Astrocyte (in vitro differentiated cells and primary cell): ENCODE measurements at regions not wholly inside any gene's neighbourhood (a gene's known extent, or its start where the extent isn't known, plus 50 kb on each side); places are given as distances from the start of the nearest gene placed in this dataset.

Source experiments
- DNase-seq: peaks from one replicate; pipeline ENCODE4 v3.0.0-alpha.2; 2010; ENCODE audit warnings: low read depth
- FAIRE-seq: peaks from 2 replicates; lab custom pipeline; 2011; peaks lifted over from hg19 to GRCh38; lab: Jason Lieb, UNC
- H2AFZ ChIP-seq: 2 replicates; pipeline ENCODE4 v1.6.0; 2012; ENCODE audit warnings: low read depth, low read length, inconsistent platforms
- H3K27ac ChIP-seq: 2 replicates; pipeline ENCODE4 v1.5.1; 2011; ENCODE audit warnings: low read depth, low read length, inconsistent platforms
- H3K27me3 ChIP-seq: 2 replicates; pipeline ENCODE4 v1.6.0; 2011; ENCODE audit warnings: low read length, inconsistent platforms; ENCODE audit not compliant: insufficient read depth
- H3K36me3 ChIP-seq: 2 replicates; pipeline ENCODE4 v1.5.1; 2011; ENCODE audit warnings: low read length, inconsistent platforms; ENCODE audit not compliant: insufficient read depth
- H3K4me1 ChIP-seq: 2 replicates; pipeline ENCODE4 v1.5.1; 2011; ENCODE audit warnings: low read length, inconsistent platforms; ENCODE audit not compliant: insufficient read depth
- H3K4me2 ChIP-seq: 2 replicates; pipeline ENCODE4 v1.6.0; 2012; ENCODE audit warnings: low read length, inconsistent platforms
- H3K4me3 ChIP-seq: 2 replicates; pipeline ENCODE4 v1.5.1; 2011; ENCODE audit warnings: low read depth, mild to moderate bottlenecking, low read length, inconsistent platforms; ENCODE audit not compliant: insufficient read depth
- H3K79me2 ChIP-seq: 2 replicates; pipeline ENCODE4 v1.6.0; 2012; ENCODE audit warnings: mild to moderate bottlenecking, low read length, inconsistent platforms; ENCODE audit not compliant: insufficient read depth
- H3K9ac ChIP-seq: 2 replicates; pipeline ENCODE4 v1.6.0; 2012; ENCODE audit warnings: mild to moderate bottlenecking, low read length, inconsistent platforms
- H3K9me3 ChIP-seq: 2 replicates; pipeline ENCODE4 v1.5.1; 2012; ENCODE audit warnings: low read depth, mild to moderate bottlenecking, low read length, inconsistent platforms; ENCODE audit not compliant: insufficient read depth
- H4K20me1 ChIP-seq: 2 replicates; pipeline ENCODE4 v1.6.0; 2012; ENCODE audit warnings: low read length, inconsistent platforms; ENCODE audit not compliant: insufficient read depth
- H3K27ac Mint-ChIP-seq: one replicate; pipeline ENCODE4 v1.8.0; 2021; ENCODE audit warnings: mild to moderate bottlenecking, mixed read lengths; ENCODE audit not compliant: unreplicated experiment
- H3K27me3 Mint-ChIP-seq: one replicate; pipeline ENCODE4 v1.8.0; 2021; ENCODE audit warnings: low read depth, mixed read lengths; ENCODE audit not compliant: unreplicated experiment
- H3K36me3 Mint-ChIP-seq: one replicate; pipeline ENCODE4 v1.8.0; 2021; ENCODE audit warnings: low read depth, mixed read lengths; ENCODE audit not compliant: unreplicated experiment
- H3K4me1 Mint-ChIP-seq: one replicate; pipeline ENCODE4 v1.8.0; 2021; ENCODE audit warnings: low read depth, mixed read lengths; ENCODE audit not compliant: unreplicated experiment
- H3K4me3 Mint-ChIP-seq: one replicate; pipeline ENCODE4 v1.8.0; 2021; ENCODE audit warnings: mild to moderate bottlenecking, moderate library complexity, mixed read lengths; ENCODE audit not compliant: unreplicated experiment
- H3K9me3 Mint-ChIP-seq: one replicate; pipeline ENCODE4 v1.8.0; 2021; ENCODE audit warnings: mild to moderate bottlenecking, mixed read lengths; ENCODE audit not compliant: unreplicated experiment
- EZH2 ChIP-seq: IDR thresholded peaks from 2 replicates; pipeline ENCODE4 v1.6.1; 2012; ENCODE audit warnings: mild to moderate bottlenecking, low read length, inconsistent platforms; ENCODE audit not compliant: insufficient read depth
- TF ChIP-seq, protein P1 (sequence below): IDR thresholded peaks from 2 replicates; pipeline ENCODE4 v1.5.1; 2011; ENCODE audit warnings: low read depth, mild to moderate bottlenecking, inconsistent platforms, low read length, moderate library complexity; ENCODE audit not compliant: insufficient read depth

GRCh38 chr14:46323404-46323762 lies 328.2 kb downstream of the RPL10L start:
- Mint-ChIP-seq H3K27ac (no peak overlapping the region), H3K36me3 (no peaks in the 10 kb centered on the region), H3K4me3 (no peak overlapping the region), H3K9me3 (no peaks in the 10 kb centered on the region), H3K27me3 (no peaks in the 10 kb centered on the region), H3K4me1 (peaks cover 2% of the 10 kb centered on the region)
- Histone ChIP-seq H3K9me3 (no peaks in the 10 kb centered on the region), H3K79me2 (no peaks in the 10 kb centered on the region), H3K4me2 (no peak overlapping the region), H3K9ac (no peak overlapping the region), H3K4me1 (no peaks in the 10 kb centered on the region), H3K36me3 (no peaks in the 10 kb centered on the region), H3K4me3 (no peak overlapping the region), H4K20me1 (no peaks in the 10 kb centered on the region), H2AFZ (no peak overlapping the region), H3K27ac (no peak overlapping the region), H3K27me3 (no peaks in the 10 kb centered on the region)
- no peak for TF ChIP-seq EZH2
- TF ChIP-seq, protein P1, sequence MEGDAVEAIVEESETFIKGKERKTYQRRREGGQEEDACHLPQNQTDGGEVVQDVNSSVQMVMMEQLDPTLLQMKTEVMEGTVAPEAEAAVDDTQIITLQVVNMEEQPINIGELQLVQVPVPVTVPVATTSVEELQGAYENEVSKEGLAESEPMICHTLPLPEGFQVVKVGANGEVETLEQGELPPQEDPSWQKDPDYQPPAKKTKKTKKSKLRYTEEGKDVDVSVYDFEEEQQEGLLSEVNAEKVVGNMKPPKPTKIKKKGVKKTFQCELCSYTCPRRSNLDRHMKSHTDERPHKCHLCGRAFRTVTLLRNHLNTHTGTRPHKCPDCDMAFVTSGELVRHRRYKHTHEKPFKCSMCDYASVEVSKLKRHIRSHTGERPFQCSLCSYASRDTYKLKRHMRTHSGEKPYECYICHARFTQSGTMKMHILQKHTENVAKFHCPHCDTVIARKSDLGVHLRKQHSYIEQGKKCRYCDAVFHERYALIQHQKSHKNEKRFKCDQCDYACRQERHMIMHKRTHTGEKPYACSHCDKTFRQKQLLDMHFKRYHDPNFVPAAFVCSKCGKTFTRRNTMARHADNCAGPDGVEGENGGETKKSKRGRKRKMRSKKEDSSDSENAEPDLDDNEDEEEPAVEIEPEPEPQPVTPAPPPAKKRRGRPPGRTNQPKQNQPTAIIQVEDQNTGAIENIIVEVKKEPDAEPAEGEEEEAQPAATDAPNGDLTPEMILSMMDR, result no peak
- DNase-seq (no peak), FAIRE-seq (no peak)

- no peak overlapping the region for H3K4me3 ChIP-seq
- Mint-ChIP-seq H3K27ac (no peak overlapping the region), H3K9me3 (no peaks in the 10 kb centered on the region), H3K27me3 (no peaks in the 10 kb centered on the region), H3K4me1 (peaks cover 2% of the 10 kb centered on the region), H3K4me3 (no peak overlapping the region), H3K36me3 (no peaks in the 10 kb centered on the region)
- no peaks in the 10 kb centered on the region for H3K36me3 ChIP-seq
- H3K27me3 ChIP-seq, result no peaks in the 10 kb centered on the region
- H3K9me3 ChIP-seq, result no peaks in the 10 kb centered on the region
- H3K27ac ChIP-seq, result no peak overlapping the region
- no peaks in the 10 kb centered on the region for H3K4me1 ChIP-seq
- H3K4me2 ChIP-seq, result no peak overlapping the region
- no peak overlapping the region for H3K9ac ChIP-seq
- TF ChIP-seq, protein P1, result no peak
- no peak for TF ChIP-seq EZH2
- H3K79me2 ChIP-seq, result no peaks in the 10 kb centered on the region
- H4K20me1 ChIP-seq, result no peaks in the 10 kb centered on the region
- DNase-seq (no peak), FAIRE-seq (no peak)
- no peak overlapping the region for H2AFZ ChIP-seq
Measured at GRCh38 chr14:46322730-46323403, 328.7 kb downstream of the RPL10L start.

GRCh38 chr14:46322076-46322475 lies 329.5 kb downstream of the RPL10L start:
- TF ChIP-seq, protein P1, result no peak
- TF ChIP-seq EZH2, result no peak

More at GRCh38 chr14:46322076-46322475, 329.5 kb downstream of the RPL10L start:
- no peak overlapping the region for H3K9ac ChIP-seq
- DNase-seq (no peak), FAIRE-seq (no peak)
- H3K27ac ChIP-seq, result no peak overlapping the region
- H3K9me3 Mint-ChIP-seq, result no peaks in the 10 kb centered on the region
- no peaks in the 10 kb centered on the region for H3K79me2 ChIP-seq
- H4K20me1 ChIP-seq, result no peaks in the 10 kb centered on the region
- no peak overlapping the region for H3K27ac Mint-ChIP-seq
- H3K4me1 Mint-ChIP-seq, result peaks cover 2% of the 10 kb centered on the region
- no peaks in the 10 kb centered on the region for H3K9me3 ChIP-seq
- H3K4me3 ChIP-seq, result no peak overlapping the region
- no peaks in the 10 kb centered on the region for H3K27me3 ChIP-seq
- no peaks in the 10 kb centered on the region for H3K36me3 ChIP-seq
- H3K4me1 ChIP-seq, result no peaks in the 10 kb centered on the region
- no peaks in the 10 kb centered on the region for H3K36me3 Mint-ChIP-seq
- no peak overlapping the region for H3K4me2 ChIP-seq
- no peak overlapping the region for H2AFZ ChIP-seq
- H3K4me3 Mint-ChIP-seq, result no peak overlapping the region
- H3K27me3 Mint-ChIP-seq, result no peaks in the 10 kb centered on the region
